Glomerular visceral epithelial cell (primary cell): ENCODE measurements at regions not wholly inside any gene's neighbourhood (a gene's known extent, or its start where the extent isn't known, plus 50 kb on each side); places are given as distances from the start of the nearest gene placed in this dataset.

Experiments used
- DNase-seq: peaks from one replicate; pipeline ENCODE4 v3.0.0-alpha.2; 2016; ENCODE audit errors: extremely low spot score

GRCh38 chr21:41653954-41654491, 112.8 kb downstream of the RIPK4 start:
- peak; percentile 64 for DNase-seq

- DNase-seq, result no peak
Observed at GRCh38 chr21:41653243-41653953, 113.5 kb downstream of the RIPK4 start.

GRCh38 chr21:41651830-41652229, 115.0 kb downstream of the RIPK4 start:
- DNase-seq, result no peak

- no peak for DNase-seq
Observed at GRCh38 chr21:41651406-41651805, 115.4 kb downstream of the RIPK4 start.

GRCh38 chr21:41650526-41651145, 116.2 kb downstream of the RIPK4 start:
- no peak for DNase-seq

GRCh38 chr21:41648591-41649031, 118.2 kb downstream of the RIPK4 start:
- peak; percentile 79 for DNase-seq

GRCh38 chr21:41647806-41648561, 118.9 kb downstream of the RIPK4 start:
- no peak for DNase-seq

GRCh38 chr21:41643246-41643966, 123.4 kb downstream of the RIPK4 start:
- DNase-seq, result no peak

GRCh38 chr21:41641821-41642701, 124.8 kb downstream of the RIPK4 start:
- peak; percentile 88 for DNase-seq

GRCh38 chr21:41641510-41641815, 125.4 kb downstream of the RIPK4 start:
- DNase-seq, result no peak

- no peak for DNase-seq
Observed at GRCh38 chr21:41640748-41641509, 125.9 kb downstream of the RIPK4 start.

GRCh38 chr21:41639766-41640165, 127.1 kb downstream of the RIPK4 start:
- no peak for DNase-seq

GRCh38 chr21:41639336-41639735, 127.5 kb downstream of the RIPK4 start:
- DNase-seq, result no peak

- DNase-seq, result no peak
Observed at GRCh38 chr21:41638201-41638790, 128.6 kb downstream of the RIPK4 start.

GRCh38 chr21:41636636-41637630, 129.0 kb upstream of the TMPRSS2 start:
- DNase-seq, result no peak

GRCh38 chr21:41635874-41636273, 127.9 kb upstream of the TMPRSS2 start:
- DNase-seq, result no peak

- no peak for DNase-seq
Observed at GRCh38 chr21:41634858-41635257, 126.9 kb upstream of the TMPRSS2 start.

GRCh38 chr21:41634211-41634694, 126.3 kb upstream of the TMPRSS2 start:
- DNase-seq, result no peak
